GM12865 (cell line): ENCODE measurements at regions not wholly inside any gene's neighbourhood (a gene's known extent, or its start where the extent isn't known, plus 50 kb on each side); places are given as distances from the start of the nearest gene placed in this dataset.

Experiments
- DNase-seq: peaks from one replicate; pipeline ENCODE4 v3.0.0; 2010; ENCODE audit warnings: low read depth
- H3K4me3 ChIP-seq: 2 replicates; pipeline ENCODE4 v1.5.1; 2011; ENCODE audit warnings: mild to moderate bottlenecking, low read depth, low read length, control low read depth
- TF ChIP-seq, protein P1 (sequence below): IDR thresholded peaks from 2 replicates; pipeline ENCODE4 v1.5.1; 2011; ENCODE audit warnings: low read length, control low read depth, low read depth, inconsistent platforms; ENCODE audit not compliant: insufficient read depth; ENCODE audit errors: missing control alignments

DNA sequence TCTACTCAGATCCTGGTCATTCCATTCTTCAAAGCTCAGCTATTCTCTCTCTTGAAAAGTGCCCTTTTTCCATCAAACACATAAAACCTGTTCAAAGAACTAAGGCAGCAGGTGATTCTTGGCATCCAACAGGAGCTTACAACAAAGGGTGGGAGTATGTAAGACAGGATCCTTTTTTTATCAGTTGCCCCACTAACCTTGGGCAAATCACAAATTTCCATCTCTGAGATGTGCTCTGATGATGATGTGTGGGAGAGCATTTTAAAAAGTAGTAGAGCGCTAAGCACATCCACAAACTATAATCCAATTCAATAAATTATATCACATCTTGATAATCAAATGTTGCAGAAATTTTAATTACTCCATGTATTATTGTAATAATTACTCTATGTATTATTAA lies 53.7 kb upstream of the FDX1 start:
- DNase-seq: no peak
- TF ChIP-seq, protein P1, sequence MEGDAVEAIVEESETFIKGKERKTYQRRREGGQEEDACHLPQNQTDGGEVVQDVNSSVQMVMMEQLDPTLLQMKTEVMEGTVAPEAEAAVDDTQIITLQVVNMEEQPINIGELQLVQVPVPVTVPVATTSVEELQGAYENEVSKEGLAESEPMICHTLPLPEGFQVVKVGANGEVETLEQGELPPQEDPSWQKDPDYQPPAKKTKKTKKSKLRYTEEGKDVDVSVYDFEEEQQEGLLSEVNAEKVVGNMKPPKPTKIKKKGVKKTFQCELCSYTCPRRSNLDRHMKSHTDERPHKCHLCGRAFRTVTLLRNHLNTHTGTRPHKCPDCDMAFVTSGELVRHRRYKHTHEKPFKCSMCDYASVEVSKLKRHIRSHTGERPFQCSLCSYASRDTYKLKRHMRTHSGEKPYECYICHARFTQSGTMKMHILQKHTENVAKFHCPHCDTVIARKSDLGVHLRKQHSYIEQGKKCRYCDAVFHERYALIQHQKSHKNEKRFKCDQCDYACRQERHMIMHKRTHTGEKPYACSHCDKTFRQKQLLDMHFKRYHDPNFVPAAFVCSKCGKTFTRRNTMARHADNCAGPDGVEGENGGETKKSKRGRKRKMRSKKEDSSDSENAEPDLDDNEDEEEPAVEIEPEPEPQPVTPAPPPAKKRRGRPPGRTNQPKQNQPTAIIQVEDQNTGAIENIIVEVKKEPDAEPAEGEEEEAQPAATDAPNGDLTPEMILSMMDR: no peak
- no peak overlapping the region for H3K4me3 ChIP-seq

DNA sequence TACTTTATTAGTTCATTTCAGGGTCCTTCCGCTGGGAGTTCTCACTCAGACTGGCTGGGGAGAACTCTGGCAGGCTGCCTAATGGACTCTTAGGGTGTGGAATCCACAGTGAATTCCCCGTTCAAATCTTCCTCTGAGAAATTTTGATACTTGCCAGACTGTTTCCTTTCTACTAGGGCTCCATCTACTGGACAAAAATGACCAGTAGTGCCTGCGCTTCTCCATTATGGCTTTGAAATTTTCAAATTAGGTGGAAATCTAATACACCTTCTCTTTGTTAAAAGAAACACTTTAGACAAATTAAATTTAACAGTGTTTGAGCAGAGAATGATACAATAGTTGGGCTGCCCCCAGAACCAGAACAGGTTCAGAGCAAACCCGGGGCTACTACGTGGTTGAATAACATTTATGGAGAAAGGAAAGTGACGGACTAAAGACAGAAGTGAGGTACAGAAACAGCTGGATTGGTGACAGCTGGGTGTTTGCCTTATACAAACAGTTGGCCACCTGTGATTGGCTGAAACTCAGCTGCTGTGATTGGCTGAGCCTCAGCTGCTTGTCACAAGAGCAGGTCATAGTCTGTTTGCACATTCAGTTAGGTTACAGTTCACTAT lies 52.9 kb upstream of the FDX1 start:
- TF ChIP-seq, protein P1: peak; percentile 69
- peak; percentile 80 for DNase-seq
- no peak overlapping the region; the same call in 1 of the 2 replicates for H3K4me3 ChIP-seq

- DNase-seq: no peak
- TF ChIP-seq, protein P1: no peak
- no peak overlapping the region for H3K4me3 ChIP-seq
Observed at GRCh38 chr11:110377434-110377833, 52.3 kb upstream of the FDX1 start.

GRCh38 chr11:110379261-110379660 lies 50.5 kb upstream of the FDX1 start:
- no peak for DNase-seq
- TF ChIP-seq, protein P1: no peak
- H3K4me3 ChIP-seq: no peak overlapping the region

- DNase-seq: no peak
- TF ChIP-seq, protein P1: no peak
Observed at GRCh38 chr11:110379936-110380335, 49.8 kb upstream of the FDX1 start.

More at GRCh38 chr11:110379936-110380335, 49.8 kb upstream of the FDX1 start:
- no peak overlapping the region for H3K4me3 ChIP-seq
